ENCODE measurements at regions not wholly inside any gene's neighbourhood (a gene's known extent, or its start where the extent isn't known, plus 50 kb on each side); places are given as distances from the start of the nearest gene placed in this dataset.

DNA sequence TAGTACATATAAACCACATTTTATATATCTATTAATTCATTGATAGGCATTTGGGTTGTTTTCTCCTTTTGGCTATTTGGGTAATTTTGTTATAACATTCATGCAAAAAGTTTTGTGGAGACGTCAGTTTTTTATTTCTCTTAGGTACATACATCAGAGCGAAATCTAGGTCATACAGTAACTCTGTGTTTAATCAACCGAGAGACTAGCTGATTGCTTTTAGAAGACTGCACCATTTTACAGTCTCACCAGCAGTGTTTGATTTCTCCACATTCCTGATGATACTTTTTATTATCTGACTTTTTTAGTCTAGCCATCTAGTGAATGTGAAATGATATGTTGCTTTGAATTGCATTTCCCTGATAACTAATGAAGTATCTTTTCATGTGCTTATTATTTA is 1019.3 kb downstream of the NSUN3 start:
- Histone ChIP-seq H4K20me1 (ENCODE audit: low read length) (no peaks in the 10 kb centered on the region), H3F3A (ENCODE audit: low read length, unreplicated experiment) (no peaks in the 10 kb centered on the region), H3K27me3 (ENCODE audit: low read length) (no peaks in the 10 kb centered on the region), H3K36me3 (ENCODE audit: low read depth, low read length) (no peaks in the 10 kb centered on the region), H3K9me3 (ENCODE audit: low read length) (no peaks in the 10 kb centered on the region), H3K9ac (ENCODE audit: low read length) (no peak overlapping the region), H3K4me3 (ENCODE audit: low read length) (no peak overlapping the region), H3K4me2 (ENCODE audit: low read length) (no peak overlapping the region), H3K9me2 (replicated peaks; ENCODE audit: low read length) (no peaks in the 10 kb centered on the region), H2AFZ (ENCODE audit: low read length) (no peak overlapping the region), H3K27ac (ENCODE audit: low read length) (no peak overlapping the region), H3K4me1 (ENCODE audit: insufficient read depth, low read length) (no peaks in the 10 kb centered on the region), H3K79me2 (ENCODE audit: low read length) (no peaks in the 10 kb centered on the region)
- ChIA-PET POLR2A (ENCODE audit: unreplicated experiment) (no interaction called here), CTCF (no interaction called here)
- BruUV-seq (replicated peaks): no TSS peak
- TF ChIP-seq EZH2 (IDR thresholded peaks at IDR 0.05; ENCODE audit: low read length, unreplicated experiment): no peak
- TF ChIP-seq EZH2phosphoT487 (IDR thresholded peaks at IDR 0.05; ENCODE audit: borderline replicate concordance, low read length): no peak
- TF ChIP-seq, protein P1, sequence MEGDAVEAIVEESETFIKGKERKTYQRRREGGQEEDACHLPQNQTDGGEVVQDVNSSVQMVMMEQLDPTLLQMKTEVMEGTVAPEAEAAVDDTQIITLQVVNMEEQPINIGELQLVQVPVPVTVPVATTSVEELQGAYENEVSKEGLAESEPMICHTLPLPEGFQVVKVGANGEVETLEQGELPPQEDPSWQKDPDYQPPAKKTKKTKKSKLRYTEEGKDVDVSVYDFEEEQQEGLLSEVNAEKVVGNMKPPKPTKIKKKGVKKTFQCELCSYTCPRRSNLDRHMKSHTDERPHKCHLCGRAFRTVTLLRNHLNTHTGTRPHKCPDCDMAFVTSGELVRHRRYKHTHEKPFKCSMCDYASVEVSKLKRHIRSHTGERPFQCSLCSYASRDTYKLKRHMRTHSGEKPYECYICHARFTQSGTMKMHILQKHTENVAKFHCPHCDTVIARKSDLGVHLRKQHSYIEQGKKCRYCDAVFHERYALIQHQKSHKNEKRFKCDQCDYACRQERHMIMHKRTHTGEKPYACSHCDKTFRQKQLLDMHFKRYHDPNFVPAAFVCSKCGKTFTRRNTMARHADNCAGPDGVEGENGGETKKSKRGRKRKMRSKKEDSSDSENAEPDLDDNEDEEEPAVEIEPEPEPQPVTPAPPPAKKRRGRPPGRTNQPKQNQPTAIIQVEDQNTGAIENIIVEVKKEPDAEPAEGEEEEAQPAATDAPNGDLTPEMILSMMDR (conservative IDR thresholded peaks at IDR 0.05; ENCODE audit: low read depth, low read length): no peak
- DNase-seq: no peak
- ATAC-seq: no peak
- intact Hi-C loops (cut with micrococcal nuclease): no loop called here

DNA sequence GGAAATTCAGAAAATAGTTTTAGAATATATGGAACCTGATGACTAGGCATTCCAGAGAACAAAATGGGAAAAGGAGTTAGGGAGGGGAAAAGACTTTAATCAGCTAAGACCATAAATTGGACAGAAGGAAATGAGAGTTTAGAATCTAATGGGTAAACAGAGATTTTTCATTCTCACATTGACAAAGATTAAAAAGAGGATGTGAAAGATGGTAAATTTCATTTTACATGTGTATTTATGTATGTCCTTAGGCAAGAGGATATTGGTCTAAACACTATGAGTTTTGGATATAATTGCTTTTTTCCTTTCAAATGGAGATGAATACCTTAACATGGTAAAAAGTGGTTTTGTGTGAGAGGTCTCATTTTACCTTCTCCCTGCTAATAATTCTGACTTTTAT is 1021.9 kb downstream of the NSUN3 start:
- H2AFZ ChIP-seq (ENCODE audit: low read length): no peak overlapping the region
- no peak for DNase-seq
- no peak for ATAC-seq
- no peaks in the 10 kb centered on the region for H3K9me2 ChIP-seq (replicated peaks; ENCODE audit: low read length)
- H3K9ac ChIP-seq (ENCODE audit: low read length): no peak overlapping the region
- H3K9me3 ChIP-seq (ENCODE audit: low read length): no peaks in the 10 kb centered on the region
- BruUV-seq (replicated peaks): no TSS peak
- H4K20me1 ChIP-seq (ENCODE audit: low read length): no peaks in the 10 kb centered on the region
- no peak overlapping the region for H3K27ac ChIP-seq (ENCODE audit: low read length)
- H3K4me3 ChIP-seq (ENCODE audit: low read length): no peak overlapping the region
- H3K27me3 ChIP-seq (ENCODE audit: low read length): no peaks in the 10 kb centered on the region
- H3F3A ChIP-seq (ENCODE audit: low read length, unreplicated experiment): no peaks in the 10 kb centered on the region
- intact Hi-C loops (cut with micrococcal nuclease): no loop called here
- H3K4me1 ChIP-seq (ENCODE audit: insufficient read depth, low read length): no peaks in the 10 kb centered on the region
- TF ChIP-seq EZH2 (IDR thresholded peaks at IDR 0.05; ENCODE audit: low read length, unreplicated experiment) (no peak), EZH2phosphoT487 (IDR thresholded peaks at IDR 0.05; ENCODE audit: borderline replicate concordance, low read length) (no peak)
- ChIA-PET POLR2A (ENCODE audit: unreplicated experiment) (no interaction called here), CTCF (no interaction called here)
- no peaks in the 10 kb centered on the region for H3K79me2 ChIP-seq (ENCODE audit: low read length)
- H3K36me3 ChIP-seq (ENCODE audit: low read depth, low read length): no peaks in the 10 kb centered on the region
- no peak overlapping the region for H3K4me2 ChIP-seq (ENCODE audit: low read length)

DNA sequence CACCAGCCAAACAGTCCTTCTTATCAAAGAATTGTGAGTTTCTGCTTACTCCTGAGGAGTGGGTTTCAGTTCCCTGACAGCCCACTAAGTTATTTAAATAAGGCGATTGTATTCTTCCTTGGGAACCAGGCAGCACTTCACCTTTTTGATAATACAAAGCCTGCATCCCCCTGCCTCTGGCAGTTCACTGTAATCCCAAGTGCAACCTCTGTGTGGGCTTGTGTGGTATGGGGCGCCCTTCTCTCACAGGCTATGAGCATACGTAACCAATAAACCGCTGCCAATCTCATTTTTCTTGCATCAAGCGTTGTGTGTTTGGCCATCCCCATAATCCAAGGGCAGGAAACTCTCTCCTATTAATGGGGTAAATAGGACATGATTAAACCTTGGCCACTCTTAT is 1025.6 kb downstream of the NSUN3 start:
- H3K36me3 ChIP-seq (ENCODE audit: low read depth, low read length): no peaks in the 10 kb centered on the region
- no peak overlapping the region for H3K27ac ChIP-seq (ENCODE audit: low read length)
- CTCF ChIA-PET: no interaction called here
- H2AFZ ChIP-seq (ENCODE audit: low read length): no peak overlapping the region
- H3K4me1 ChIP-seq (ENCODE audit: insufficient read depth, low read length): no peaks in the 10 kb centered on the region
- H3K4me3 ChIP-seq (ENCODE audit: low read length): no peak overlapping the region
- intact Hi-C loops (cut with micrococcal nuclease): no loop called here
- ATAC-seq (no peak), DNase-seq (no peak)
- no peak overlapping the region for H3K9ac ChIP-seq (ENCODE audit: low read length)
- H3K27me3 ChIP-seq (ENCODE audit: low read length): no peaks in the 10 kb centered on the region
- H3F3A ChIP-seq (ENCODE audit: low read length, unreplicated experiment): no peaks in the 10 kb centered on the region
- no peaks in the 10 kb centered on the region for H4K20me1 ChIP-seq (ENCODE audit: low read length)
- POLR2A ChIA-PET (ENCODE audit: unreplicated experiment): no interaction called here
- BruUV-seq (replicated peaks): no TSS peak
- no peak overlapping the region for H3K4me2 ChIP-seq (ENCODE audit: low read length)
- no peaks in the 10 kb centered on the region for H3K79me2 ChIP-seq (ENCODE audit: low read length)
- H3K9me3 ChIP-seq (ENCODE audit: low read length): no peaks in the 10 kb centered on the region
- no peak for TF ChIP-seq EZH2phosphoT487 (IDR thresholded peaks at IDR 0.05; ENCODE audit: borderline replicate concordance, low read length)
- TF ChIP-seq, protein P1 (conservative IDR thresholded peaks at IDR 0.05; ENCODE audit: low read depth, low read length): no peak
- no peak for TF ChIP-seq EZH2 (IDR thresholded peaks at IDR 0.05; ENCODE audit: low read length, unreplicated experiment)
- H3K9me2 ChIP-seq (replicated peaks; ENCODE audit: low read length): no peaks in the 10 kb centered on the region

Data from PC-3 (cell line).